Psoas muscle (tissue), 7 donors: ENCODE measurements at regions not wholly inside any gene's neighbourhood (a gene's known extent, or its start where the extent isn't known, plus 50 kb on each side); places are given as distances from the start of the nearest gene placed in this dataset.

ENCODE experiments used
- ATAC-seq, 4 donors: fragments of 200-7000 bp; cut with Tn5 transposase; one replicate each; pipeline ENCODE4 v1.9.1; 2020; ENCODE audit warnings: moderate library complexity in 3 of 4, mild to moderate bottlenecking in 2 of 4
- DNase-seq, 2 donors: peaks; one replicate each; pipeline ENCODE4 v3.0.0-alpha.2; 2020
- H3K27ac ChIP-seq: fragments of 200-600 bp; one replicate; pipeline ENCODE4 v1.8.0; 2022
- H3K27me3 ChIP-seq, 3 donors: fragments of 200-600 bp in 1 of 3; one replicate each; pipeline versions ENCODE4 v1.6.1 to v1.8.0; 2013 to 2022; ENCODE audit warnings: low read length in 2 of 3, mild to moderate bottlenecking in 2 of 3, moderate library complexity in 1 of 3; ENCODE audit not compliant: insufficient read depth in 3 of 3
- H3K36me3 ChIP-seq, 2 donors: fragments of 200-600 bp in 1 of 2; one replicate each; pipeline versions ENCODE4 v1.6.1 to v1.8.0; 2013 to 2022; ENCODE audit warnings: low read depth in 1 of 2, mild to moderate bottlenecking in 1 of 2, moderate library complexity in 1 of 2; ENCODE audit not compliant: insufficient read depth in 1 of 2
- H3K4me1 ChIP-seq: fragments of 200-600 bp; one replicate; pipeline ENCODE4 v1.8.0; 2022
- H3K4me3 ChIP-seq: fragments of 200-600 bp; one replicate; pipeline ENCODE4 v1.8.0; 2022; ENCODE audit warnings: mild to moderate bottlenecking
- H3K9me3 ChIP-seq: fragments of 200-600 bp; one replicate; pipeline ENCODE4 v1.8.0; 2022
- CTCF ChIP-seq: fragments of 200-600 bp; IDR thresholded peaks from one replicate; pipeline ENCODE4 v1.8.0; 2022; ENCODE audit warnings: antibody characterized with exemption
- WGBS, 3 donors: extraction: QIAGEN DNeasy Blood & Tissue Kit; methylation state at CpG; one replicate each; pipeline versions ENCODE4 v1.1.6 to v1.1.7; 2013; 5-methylcytosine and 5-hydroxymethylcytosine counted together
- intact Hi-C, 2 donors: fragments of 100-400 bp; cut with DNase I; formaldehyde crosslinking; loops; one replicate each; pipeline versions ENCODE4 v1.11.0 to v1.14.2; 2022
- donor health status: healthy with polysubstance abuse.
- donor health status: DM: no; HTN: no; CAD: no; lungs with moderate emphysema.
- donor health status: Bipolar disorder and iron deficiency.
- donor health status: healthy.
- donor health status: DM: yes; HTN: yes; CAD: no.
- donor health status: DM: no; HTN: no; CAD: no.
- donor health status: DM: yes; HTN: yes; CAD: no.

- intact Hi-C loops, result no loop called here
- Histone ChIP-seq H3K27me3 (no peaks in the 10 kb centered on the region), H3K9me3 (no peaks in the 10 kb centered on the region), H3K4me3 (no peak overlapping the region), H3K4me1 (no peaks in the 10 kb centered on the region), H3K27ac (no peak overlapping the region), H3K36me3 (no peaks in the 10 kb centered on the region)
- ATAC-seq (no peak), DNase-seq (no peak)
- no peak for TF ChIP-seq CTCF
- 73 to 76% (median 75%) methylated on average over 4 of the region's 4 CpGs for WGBS, 3 donors
Observed at GRCh38 chr13:67645874-67646467, 415.8 kb upstream of the PCDH9 start.

GRCh38 chr13:67643516-67644055 lies 413.4 kb upstream of the PCDH9 start:
- H3K27me3 ChIP-seq, result no peaks in the 10 kb centered on the region
- 50 to 79% (median 72%) methylated on average over 1 of the region's 1 CpG for WGBS, 3 donors
- no peak for TF ChIP-seq CTCF
- DNase-seq (no peak), ATAC-seq (no peak)
- H3K9me3 ChIP-seq, result no peaks in the 10 kb centered on the region
- no peak overlapping the region for H3K4me3 ChIP-seq
- H3K27ac ChIP-seq, result no peak overlapping the region
- H3K4me1 ChIP-seq, result no peaks in the 10 kb centered on the region
- intact Hi-C loops, result no loop called here
- no peaks in the 10 kb centered on the region for H3K36me3 ChIP-seq

- no peaks in the 10 kb centered on the region for H3K4me1 ChIP-seq
- no peak for ATAC-seq
- no peaks in the 10 kb centered on the region for H3K27me3 ChIP-seq
- DNase-seq, result no peak
- no peak for TF ChIP-seq CTCF
- H3K9me3 ChIP-seq, result no peaks in the 10 kb centered on the region
- no peak overlapping the region for H3K27ac ChIP-seq
- no peaks in the 10 kb centered on the region for H3K36me3 ChIP-seq
- intact Hi-C loops, result no loop called here
- no peak overlapping the region for H3K4me3 ChIP-seq
Observed at GRCh38 chr13:67642657-67643056, 412.5 kb upstream of the PCDH9 start.

GRCh38 chr13:67635754-67636153 lies 405.6 kb upstream of the PCDH9 start:
- no peaks in the 10 kb centered on the region for H3K36me3 ChIP-seq
- no peaks in the 10 kb centered on the region for H3K4me1 ChIP-seq
- no peaks in the 10 kb centered on the region for H3K27me3 ChIP-seq
- H3K27ac ChIP-seq, result no peak overlapping the region
- no peaks in the 10 kb centered on the region for H3K9me3 ChIP-seq
- no peak for TF ChIP-seq CTCF
- 72 to 80% (median 72%) methylated on average over 3 of the region's 3 CpGs for WGBS, 3 donors
- H3K4me3 ChIP-seq, result no peak overlapping the region
- no peak for ATAC-seq
- DNase-seq, result no peak
- intact Hi-C loops, result no loop called here

- H3K9me3 ChIP-seq, result no peaks in the 10 kb centered on the region
- ATAC-seq (no peak), DNase-seq (no peak)
- no peak overlapping the region for H3K27ac ChIP-seq
- TF ChIP-seq CTCF, result no peak
- 64 to 76% (median 73%) methylated on average over 1 of the region's 1 CpG for WGBS, 3 donors
- no peaks in the 10 kb centered on the region for H3K36me3 ChIP-seq
- H3K4me1 ChIP-seq, result no peaks in the 10 kb centered on the region
- intact Hi-C loops, result no loop called here
- no peak overlapping the region for H3K4me3 ChIP-seq
- no peaks in the 10 kb centered on the region for H3K27me3 ChIP-seq
Observed at GRCh38 chr13:67632590-67632989, 402.5 kb upstream of the PCDH9 start.
